GM18508 (cell line): ENCODE measurements at regions not wholly inside any gene's neighbourhood (a gene's known extent, or its start where the extent isn't known, plus 50 kb on each side); places are given as distances from the start of the nearest gene placed in this dataset.

Experiments used
- ATAC-seq: cut with Tn5 transposase; IDR thresholded peaks from one replicate; pipeline ENCODE4 v1.9.1; 2021; ENCODE audit warnings: moderate number of reproducible peaks; ENCODE audit not compliant: insufficient read depth, unreplicated experiment

GRCh38 chr18:40662898-40663437 lies 1292.1 kb upstream of the PIK3C3 start:
- no peak for ATAC-seq

- no peak for ATAC-seq
These were observed 1301.4 kb upstream of the PIK3C3 start for GRCh38 chr18:40653682-40654081.

GRCh38 chr18:40652321-40652720 lies 1302.7 kb upstream of the PIK3C3 start:
- ATAC-seq, result no peak

- no peak for ATAC-seq
These were observed 1303.9 kb upstream of the PIK3C3 start for GRCh38 chr18:40651163-40651562.

- no peak for ATAC-seq
These were observed 1312.3 kb upstream of the PIK3C3 start for GRCh38 chr18:40642692-40643229.

GRCh38 chr18:40631319-40631718 lies 1323.7 kb upstream of the PIK3C3 start:
- ATAC-seq, result no peak

- ATAC-seq, result no peak
These were observed 1324.5 kb upstream of the PIK3C3 start for GRCh38 chr18:40630496-40630895.

GRCh38 chr18:40624959-40625358 lies 1330.1 kb upstream of the PIK3C3 start:
- no peak for ATAC-seq

GRCh38 chr18:40613721-40614120 lies 1341.3 kb upstream of the PIK3C3 start:
- ATAC-seq, result no peak

GRCh38 chr18:40612356-40612755 lies 1342.7 kb upstream of the PIK3C3 start:
- no peak for ATAC-seq

GRCh38 chr18:40608226-40608625 lies 1346.8 kb upstream of the PIK3C3 start:
- no peak for ATAC-seq

GRCh38 chr18:40607542-40608148 lies 1347.4 kb upstream of the PIK3C3 start:
- ATAC-seq, result no peak

GRCh38 chr18:40606996-40607395 lies 1348.0 kb upstream of the PIK3C3 start:
- ATAC-seq, result no peak

GRCh38 chr18:40583671-40584070 lies 1371.4 kb upstream of the PIK3C3 start:
- no peak for ATAC-seq

- no peak for ATAC-seq
These were observed 1372.9 kb upstream of the PIK3C3 start for GRCh38 chr18:40582105-40582504.

- ATAC-seq, result no peak
These were observed 1377.1 kb upstream of the PIK3C3 start for GRCh38 chr18:40577981-40578365.

GRCh38 chr18:40577239-40577980 lies 1377.6 kb upstream of the PIK3C3 start:
- ATAC-seq, result no peak

- ATAC-seq, result no peak
These were observed 1378.4 kb upstream of the PIK3C3 start for GRCh38 chr18:40576507-40577115.

GRCh38 chr18:40570615-40571014 lies 1384.4 kb upstream of the PIK3C3 start:
- ATAC-seq, result no peak

- no peak for ATAC-seq
These were observed 1385.4 kb upstream of the PIK3C3 start for GRCh38 chr18:40569605-40570004.

GRCh38 chr18:40566510-40566844 lies 1388.6 kb upstream of the PIK3C3 start:
- no peak for ATAC-seq
